K562 (cell line): ENCODE measurements at regions not wholly inside any gene's neighbourhood (a gene's known extent, or its start where the extent isn't known, plus 50 kb on each side); places are given as distances from the start of the nearest gene placed in this dataset.
A peak's percentile ranks its signal among the peaks of the same experiment; 100 is the strongest.

ENCODE experiments used
- ADNP ChIP-seq: fragments of 200-800 bp; sonication (Bioruptor generic); IDR thresholded peaks from 2 replicates; pipeline ENCODE4 v1.6.1; 2016; ENCODE audit warnings: missing genetic modification characterization, missing compliant biosample characterization
- ELF2 ChIP-seq: fragments of 250-450 bp; sonication (Bioruptor Pico); IDR thresholded peaks from 2 replicates; pipeline ENCODE4 v1.5.0; 2021; ENCODE audit warnings: mild to moderate bottlenecking
- ELF4 ChIP-seq: fragments of 450-650 bp; formaldehyde crosslinking; IDR thresholded peaks from 2 replicates; pipeline ENCODE4 v1.4.0; 2022; ENCODE audit warnings: missing genetic modification characterization
- GTF2A2 ChIP-seq: IDR thresholded peaks from 2 replicates; pipeline ENCODE4 v1.6.1; 2016; ENCODE audit warnings: mild to moderate bottlenecking, missing genetic modification characterization, missing compliant biosample characterization
- HIVEP1 ChIP-seq: fragments of 250-450 bp; sonication (Bioruptor Pico); IDR thresholded peaks from 2 replicates; pipeline ENCODE4 v1.4.0; 2020; ENCODE audit warnings: mild to moderate bottlenecking
- LCOR ChIP-seq: sonication (generic); formaldehyde crosslinking; IDR thresholded peaks from 2 replicates; pipeline ENCODE4 v1.8.0; 2022; ENCODE audit warnings: mild to moderate bottlenecking, missing genetic modification reagents
- MBD1 ChIP-seq: fragments of 250-450 bp; sonication (Bioruptor Pico); IDR thresholded peaks from 2 replicates; pipeline ENCODE4 v1.8.0; 2022; ENCODE audit warnings: inconsistent platforms
- MGA ChIP-seq: fragments of 450-650 bp; IDR thresholded peaks from 2 replicates; pipeline ENCODE4 v1.6.1; 2016; ENCODE audit warnings: mild to moderate bottlenecking, moderate library complexity
- RUNX1 ChIP-seq: sonication (generic); IDR thresholded peaks from 2 replicates; pipeline ENCODE4 v1.6.1; 2016; ENCODE audit warnings: antibody characterized with exemption, low read depth
- SRSF3 ChIP-seq: fragments of 200-400 bp; formaldehyde crosslinking; IDR thresholded peaks from 2 replicates; pipeline ENCODE4 v1.6.1; 2016; ENCODE audit warnings: mild to moderate bottlenecking, low read length, moderate library complexity; ENCODE audit not compliant: insufficient read depth
- ZC3H11A ChIP-seq: IDR thresholded peaks from 2 replicates; pipeline ENCODE4 v1.6.1; 2012; ENCODE audit warnings: low read depth, low read length, improper control_type of control experiment
- ZNF121 ChIP-seq: sonication (generic); formaldehyde crosslinking; conservative IDR thresholded peaks from 2 replicates; pipeline ENCODE4 v1.8.0; 2022; ENCODE audit warnings: missing genetic modification reagents
- ZNF280B ChIP-seq: fragments of 250-450 bp; sonication (Bioruptor Pico); IDR thresholded peaks from 2 replicates; pipeline ENCODE4 v1.5.1; 2021; ENCODE audit warnings: mild to moderate bottlenecking

GRCh38 chr6:146914489-146915483 lies 289.4 kb upstream of the STXBP5 start (continued):
- TF ChIP-seq MGA (no peak), HIVEP1 (CRISPR knock-in tag) (no peak), LCOR (CRISPR knock-in tag) (peak; percentile 87), ELF2 (no peak), SRSF3 (no peak), ZNF121 (CRISPR knock-in tag) (no peak), ZC3H11A (no peak), ZNF280B (no peak), MBD1 (CRISPR knock-in tag) (0 out of 2 replicates have a peak, but pooled peaks have one; percentile 70), RUNX1 (no peak), ADNP (tag) (no peak), GTF2A2 (tag) (no peak), ELF4 (CRISPR knock-in tag) (0 out of 2 replicates have a peak, but pooled peaks have one; percentile 61)
